ENCODE measurements at regions not wholly inside any gene's neighbourhood (a gene's known extent, or its start where the extent isn't known, plus 50 kb on each side); places are given as distances from the start of the nearest gene placed in this dataset.

DNA sequence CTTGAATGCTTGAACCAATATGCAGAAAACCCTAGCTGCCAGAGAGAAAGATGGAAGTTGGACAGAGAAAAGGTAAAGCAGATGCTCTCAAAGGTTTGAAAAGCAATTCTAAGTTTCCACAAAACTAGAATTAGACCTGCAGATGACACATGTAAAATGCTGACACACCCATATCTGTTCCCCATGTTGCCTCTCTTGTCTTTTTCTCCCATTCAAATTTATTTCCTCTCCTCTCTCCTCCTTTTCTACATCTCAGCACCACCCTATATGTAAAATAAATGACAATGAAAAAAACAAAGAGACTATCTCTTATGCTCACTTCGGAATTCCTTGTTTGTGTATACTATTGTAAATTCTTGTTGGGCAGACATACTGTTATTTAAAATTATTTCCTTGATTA is 75.5 kb upstream of the PLEKHA5 start:
- no peaks in the 10 kb centered on the region for H3K9me3 Mint-ChIP-seq
- no peak overlapping the region for H3K27ac Mint-ChIP-seq
- H3K4me1 Mint-ChIP-seq (ENCODE audit: low read depth in 2 of 2), result peaks cover 7 to 8% of the 10 kb centered on the region in 2 donors
- H3K27me3 Mint-ChIP-seq, result no peaks in the 10 kb centered on the region
- DNase-seq (ENCODE audit: low spot score), result no peak
- no peak overlapping the region for H3K4me3 Mint-ChIP-seq
- H3K36me3 Mint-ChIP-seq, result no peaks in the 10 kb centered on the region
- no peak for ATAC-seq

DNA sequence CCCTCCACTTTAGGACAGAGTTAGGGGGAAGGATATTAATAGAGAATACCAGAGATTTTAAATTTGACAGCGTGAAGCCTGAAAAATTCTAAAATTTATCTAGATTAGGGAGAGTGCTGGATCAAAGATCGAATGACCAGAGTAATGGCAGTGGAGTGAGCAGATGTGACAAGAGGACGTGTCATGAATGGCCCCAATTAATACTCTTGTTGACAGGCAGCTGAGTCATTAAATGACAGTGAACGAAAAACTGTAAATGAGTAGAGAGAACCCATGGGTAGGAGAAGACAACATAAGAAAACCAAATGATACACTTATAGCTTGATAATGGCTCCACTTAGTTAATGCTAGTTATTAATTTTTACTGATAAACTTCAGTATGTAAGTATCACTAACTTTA is 73.9 kb upstream of the PLEKHA5 start:
- no peaks in the 10 kb centered on the region for H3K27me3 Mint-ChIP-seq
- H3K36me3 Mint-ChIP-seq, result no peaks in the 10 kb centered on the region
- peaks cover 7 to 8% of the 10 kb centered on the region in 2 donors for H3K4me1 Mint-ChIP-seq (ENCODE audit: low read depth in 2 of 2)
- DNase-seq (ENCODE audit: low spot score) (no peak), ATAC-seq (no peak)
- H3K4me3 Mint-ChIP-seq, result no peak overlapping the region
- no peaks in the 10 kb centered on the region for H3K9me3 Mint-ChIP-seq
- H3K27ac Mint-ChIP-seq, result no peak overlapping the region

DNA sequence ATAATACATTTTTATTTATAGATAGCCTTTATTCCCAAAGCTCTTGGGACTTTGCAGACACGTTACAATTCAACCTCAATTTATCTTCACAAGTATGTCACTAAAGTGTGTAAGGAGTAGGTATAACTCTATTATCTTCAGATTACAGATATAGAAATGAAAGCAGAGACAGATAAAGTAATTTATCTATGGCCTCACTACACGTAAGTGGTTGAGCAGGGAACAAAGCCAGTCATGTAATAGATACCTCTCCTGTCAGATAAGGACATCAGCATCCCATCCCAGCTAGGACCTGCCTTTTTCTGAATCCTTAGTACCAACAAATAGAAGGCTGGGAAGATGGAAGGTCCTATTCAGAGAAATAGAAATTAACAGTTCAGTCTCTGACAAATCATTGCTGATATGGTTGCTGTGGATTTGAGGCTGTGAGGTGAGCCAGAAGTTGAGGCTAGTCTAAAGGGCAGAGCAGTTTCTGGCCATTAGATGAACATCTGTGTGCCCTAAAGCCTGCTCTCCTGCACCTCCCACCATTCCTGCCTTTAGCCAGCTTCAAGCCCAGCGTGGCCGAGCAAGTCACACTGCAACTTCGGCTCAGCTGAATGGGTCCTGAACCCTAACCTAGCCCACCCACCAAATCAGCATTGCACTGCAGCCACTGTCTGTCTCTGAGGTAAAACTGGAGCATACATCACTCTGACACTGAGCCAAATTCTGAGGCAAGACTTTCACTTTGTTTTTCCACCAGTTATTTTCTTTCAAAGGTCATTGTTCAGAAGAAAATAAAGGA is 71.1 kb upstream of the PLEKHA5 start:
- Mint-ChIP-seq H3K27ac (no peak overlapping the region), H3K27me3 (no peaks in the 10 kb centered on the region), H3K4me3 (no peak overlapping the region), H3K4me1 (ENCODE audit: low read depth in 2 of 2) (peaks cover 7 to 11% of the 10 kb centered on the region in 2 donors), H3K9me3 (no peaks in the 10 kb centered on the region), H3K36me3 (no peaks in the 10 kb centered on the region)
- no peak for DNase-seq (ENCODE audit: low spot score)
- ATAC-seq, result no peak

- no peaks in the 10 kb centered on the region for H3K36me3 Mint-ChIP-seq
- no peak overlapping the region for H3K27ac Mint-ChIP-seq
- no peak for DNase-seq (ENCODE audit: low spot score)
- no peaks in the 10 kb centered on the region for H3K27me3 Mint-ChIP-seq
- no peak overlapping the region for H3K4me3 Mint-ChIP-seq
- H3K4me1 Mint-ChIP-seq (ENCODE audit: low read depth in 2 of 2), result peaks cover 0 to 6% of the 10 kb centered on the region in 2 donors
- ATAC-seq, result no peak
- H3K9me3 Mint-ChIP-seq, result no peaks in the 10 kb centered on the region
Observed at GRCh38 chr12:19064713-19065112, 64.8 kb upstream of the PLEKHA5 start.

DNA sequence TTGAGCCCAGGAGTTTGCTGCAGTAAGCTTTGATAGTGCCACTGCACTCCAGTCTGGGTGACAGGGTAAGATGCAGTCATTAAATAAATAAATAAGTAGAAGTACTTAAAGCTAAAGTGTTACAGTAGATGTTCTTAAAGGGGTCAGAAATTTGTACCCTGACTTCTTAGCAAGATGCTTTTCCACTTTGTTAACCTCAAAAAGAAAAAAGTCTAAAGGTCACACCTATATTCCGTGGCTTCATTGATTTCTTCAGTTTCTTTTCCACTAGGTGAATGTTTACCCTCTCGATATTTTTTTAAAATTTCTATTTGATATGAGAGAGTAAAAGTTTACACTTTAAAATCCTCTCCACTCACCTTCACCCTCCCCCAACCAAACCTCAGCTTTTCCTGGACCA is 64.3 kb upstream of the PLEKHA5 start:
- Mint-ChIP-seq H3K27ac (no peak overlapping the region), H3K36me3 (no peaks in the 10 kb centered on the region), H3K4me3 (no peak overlapping the region), H3K9me3 (no peaks in the 10 kb centered on the region), H3K4me1 (ENCODE audit: low read depth in 2 of 2) (peaks cover 0 to 6% of the 10 kb centered on the region in 2 donors), H3K27me3 (peaks cover under 1 to 3% of the 10 kb centered on the region in 2 donors)
- ATAC-seq, result no peak
- no peak for DNase-seq (ENCODE audit: low spot score)

DNA sequence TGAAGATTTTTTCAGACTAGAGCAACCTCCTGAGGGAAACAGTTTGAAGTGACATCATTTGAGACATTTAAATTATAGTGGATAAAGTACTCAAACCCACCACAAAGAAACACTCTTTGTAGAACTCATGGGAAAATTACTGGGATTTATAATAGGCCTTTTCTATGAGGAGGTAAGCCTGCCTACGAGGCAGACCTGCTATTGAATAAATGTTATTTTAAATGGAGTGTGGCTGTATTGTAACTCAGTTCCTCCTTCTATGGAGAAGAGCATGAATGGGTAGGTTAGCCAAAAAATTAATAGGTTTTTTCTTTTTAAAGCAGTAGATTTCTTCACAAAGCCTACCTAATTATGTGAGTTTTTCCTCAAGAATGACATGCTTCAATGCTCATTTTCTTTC is 63.7 kb upstream of the PLEKHA5 start:
- no peak overlapping the region for H3K27ac Mint-ChIP-seq

GRCh38 chr12:19066475-19067001 is 63.0 kb upstream of the PLEKHA5 start:
- Mint-ChIP-seq H3K36me3 (no peaks in the 10 kb centered on the region), H3K27me3 (peaks cover 3 to 10% of the 10 kb centered on the region in 2 donors), H3K27ac (no peak overlapping the region), H3K4me3 (no peak overlapping the region), H3K4me1 (ENCODE audit: low read depth in 2 of 2) (peaks cover 0 to 3% of the 10 kb centered on the region in 2 donors), H3K9me3 (no peaks in the 10 kb centered on the region)
- DNase-seq (ENCODE audit: low spot score), result no peak
- ATAC-seq, result no peak

More for the DNA sequence above, 63.7 kb upstream of the PLEKHA5 start:
- Mint-ChIP-seq H3K9me3 (no peaks in the 10 kb centered on the region), H3K4me3 (no peak overlapping the region), H3K27me3 (peaks cover 3 to 10% of the 10 kb centered on the region in 2 donors), H3K4me1 (ENCODE audit: low read depth in 2 of 2) (peaks cover 0 to 6% of the 10 kb centered on the region in 2 donors), H3K36me3 (no peaks in the 10 kb centered on the region)
- no peak for ATAC-seq
- DNase-seq (ENCODE audit: low spot score), result no peak

GRCh38 chr12:19068137-19068536 is 61.4 kb upstream of the PLEKHA5 start:
- H3K4me1 Mint-ChIP-seq (ENCODE audit: low read depth in 2 of 2), result peaks cover 0 to 3% of the 10 kb centered on the region in 2 donors
- ATAC-seq, result no peak
- no peaks in the 10 kb centered on the region for H3K9me3 Mint-ChIP-seq
- H3K27me3 Mint-ChIP-seq, result peaks cover 3 to 10% of the 10 kb centered on the region in 2 donors
- no peaks in the 10 kb centered on the region for H3K36me3 Mint-ChIP-seq
- no peak for DNase-seq (ENCODE audit: low spot score)
- no peak overlapping the region for H3K4me3 Mint-ChIP-seq
- no peak overlapping the region for H3K27ac Mint-ChIP-seq

DNA sequence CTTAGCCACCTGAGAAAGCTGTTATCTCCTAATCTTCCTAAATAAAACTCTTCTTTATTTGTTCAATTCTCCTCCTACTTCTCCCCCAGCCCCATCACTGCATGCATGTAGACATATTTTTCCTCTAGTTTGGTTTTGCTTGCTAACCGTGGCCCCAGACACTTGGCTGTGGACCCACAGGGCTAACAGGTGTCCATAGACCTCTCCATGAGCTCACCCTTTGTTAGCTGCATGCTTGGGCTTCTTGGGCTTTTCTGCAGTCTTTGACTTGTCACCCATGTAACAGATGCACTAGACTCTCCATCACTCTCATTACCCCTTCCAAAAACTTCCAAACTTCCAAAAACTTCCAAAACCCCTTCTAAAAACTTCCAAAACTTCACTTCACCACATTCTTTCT is 59.2 kb upstream of the PLEKHA5 start:
- Mint-ChIP-seq H3K36me3 (no peaks in the 10 kb centered on the region), H3K27me3 (peaks cover 3 to 10% of the 10 kb centered on the region in 2 donors), H3K27ac (no peak overlapping the region), H3K9me3 (no peaks in the 10 kb centered on the region), H3K4me1 (ENCODE audit: low read depth in 2 of 2) (no peaks in the 10 kb centered on the region), H3K4me3 (no peak overlapping the region)
- DNase-seq (ENCODE audit: low spot score) (no peak), ATAC-seq (no peak)

GRCh38 chr12:19074700-19075099 is 54.8 kb upstream of the PLEKHA5 start:
- Mint-ChIP-seq H3K9me3 (no peaks in the 10 kb centered on the region), H3K4me1 (ENCODE audit: low read depth in 2 of 2) (no peaks in the 10 kb centered on the region), H3K4me3 (no peak overlapping the region), H3K27ac (no peak overlapping the region), H3K27me3 (peaks cover 3 to 10% of the 10 kb centered on the region in 2 donors), H3K36me3 (no peaks in the 10 kb centered on the region)
- ATAC-seq (no peak), DNase-seq (ENCODE audit: low spot score) (no peak)

- Mint-ChIP-seq H3K4me3 (no peak overlapping the region), H3K27ac (no peak overlapping the region), H3K9me3 (no peaks in the 10 kb centered on the region), H3K36me3 (no peaks in the 10 kb centered on the region), H3K4me1 (ENCODE audit: low read depth in 2 of 2) (no peaks in the 10 kb centered on the region), H3K27me3 (peaks cover 4 to 5% of the 10 kb centered on the region in 2 donors)
- ATAC-seq, result no peak
- DNase-seq (ENCODE audit: low spot score), result no peak
Observed at GRCh38 chr12:19075711-19076340, 53.7 kb upstream of the PLEKHA5 start.
